HepG2 (cell line): ENCODE measurements at regions not wholly inside any gene's neighbourhood (a gene's known extent, or its start where the extent isn't known, plus 50 kb on each side); places are given as distances from the start of the nearest gene placed in this dataset.

Experiments
- ATAC-seq: fragments of 200-7000 bp; cut with Tn5 transposase; 3 replicates; pipeline ENCODE4 v1.9.1; 2020; ENCODE audit warnings: mild to moderate bottlenecking, moderate library complexity
- BruUV-seq: library from RNA; stranded (reverse); fragments of 400-500 nt; replicated peaks from 2 replicates; lab custom pipeline; 2021; lab: Mats Ljungman, UMichigan
- CTCF ChIA-PET: fragments of 300-600 bp; formaldehyde crosslinking; extraction: SDS; loops from one replicate; lab custom pipeline; 2021; ENCODE audit warnings: low total read pairs, inconsistent platforms, low intra/inter-chr PET ratio; lab: Yijun Ruan, JAX
- POLR2A ChIA-PET: fragments of 350-600 bp; sonication (Branson Sonifier 250); formaldehyde crosslinking; loops from one replicate; lab custom pipeline; 2020; ENCODE audit warnings: antibody characterized with exemption, inconsistent platforms; lab: Yijun Ruan, JAX
- DNase-seq: peaks from one replicate; pipeline ENCODE4 v3.0.0-alpha.2; 2015; ENCODE audit warnings: low spot score
- FAIRE-seq: peaks from 3 replicates; lab custom pipeline; 2011; peaks lifted over from hg19 to GRCh38; lab: Jason Lieb, UNC
- H2AFZ ChIP-seq: one replicate; pipeline ENCODE4 v1.6.1; 2011; ENCODE audit warnings: low read length, inconsistent platforms
- H3K27ac ChIP-seq: fragments of 300-600 bp; 3 replicates; pipeline ENCODE4 v1.8.0; 2011; ENCODE audit warnings: mixed run types, mild to moderate bottlenecking, mixed read lengths, low read length, inconsistent platforms; ENCODE audit not compliant: insufficient read depth; ENCODE audit errors: extremely low read length
- H3K27me3 ChIP-seq, 2 experiments: fragments of 200-600 bp in 1 of 2; 2 replicates in 1 of 2; 3 replicates in 1 of 2; pipeline versions ENCODE4 v1.6.0 to v1.8.0; 2011; ENCODE audit warnings: low read length in 2 of 2, mild to moderate bottlenecking in 2 of 2, moderate library complexity in 2 of 2, inconsistent platforms in 1 of 2; ENCODE audit not compliant: insufficient read depth in 2 of 2, control insufficient read depth in 1 of 2
- H3K36me3 ChIP-seq, 2 experiments: fragments of 200-600 bp in 1 of 2; replicated peaks in 1 of 2; 2 replicates in 1 of 2; 3 replicates in 1 of 2; pipeline versions ENCODE4 v1.5.1 to v1.8.0; 2011; ENCODE audit warnings: low read length in 2 of 2, inconsistent platforms in 1 of 2; ENCODE audit not compliant: insufficient read depth in 2 of 2, control insufficient read depth in 1 of 2
- H3K4me1 ChIP-seq: 2 replicates; pipeline ENCODE4 v1.5.1; 2012; ENCODE audit warnings: low read length, inconsistent platforms; ENCODE audit not compliant: insufficient read depth
- H3K4me2 ChIP-seq: 2 replicates; pipeline ENCODE4 v1.6.0; 2011; ENCODE audit warnings: low read depth, low read length, inconsistent platforms
- H3K4me3 ChIP-seq, 3 experiments: fragments of 200-600 bp in 1 of 3; sonication (generic), shearing (Covaris generic) in 1 of 3; replicated peaks in 1 of 3; 2 replicates each; pipeline ENCODE4 v1.5.1; 2011 to 2016; ENCODE audit warnings: low read length in 3 of 3, inconsistent platforms in 2 of 3, low read depth in 2 of 3, mild to moderate bottlenecking in 2 of 3, control low read depth in 1 of 3, mixed read lengths in 1 of 3; ENCODE audit not compliant: insufficient read depth in 1 of 3
- H3K79me2 ChIP-seq: one replicate; pipeline ENCODE4 v1.6.1; 2011; ENCODE audit warnings: low read length, inconsistent platforms; ENCODE audit not compliant: insufficient read depth
- H3K9ac ChIP-seq: 2 replicates; pipeline ENCODE4 v1.6.0; 2011; ENCODE audit warnings: mild to moderate bottlenecking, low read depth, low read length, inconsistent platforms; ENCODE audit not compliant: insufficient read depth
- H3K9me3 ChIP-seq: 2 replicates; pipeline ENCODE4 v1.5.1; 2012; ENCODE audit warnings: mild to moderate bottlenecking, low read length
- H4K20me1 ChIP-seq: 2 replicates; pipeline ENCODE4 v1.6.0; 2011; ENCODE audit warnings: inconsistent platforms, mild to moderate bottlenecking, low read length, moderate library complexity; ENCODE audit not compliant: insufficient read depth
- ATF1 ChIP-seq: IDR thresholded peaks from 2 replicates; pipeline ENCODE4 v1.6.1; 2016; ENCODE audit warnings: mild to moderate bottlenecking, control low read depth
- ETV5 ChIP-seq: IDR thresholded peaks from 2 replicates; pipeline ENCODE4 v1.6.1; 2018; ENCODE audit warnings: missing biosample characterization, missing genetic modification reagents, inconsistent platforms, borderline replicate concordance
- FOXJ3 ChIP-seq: sonication (generic); formaldehyde crosslinking; IDR thresholded peaks from 2 replicates; pipeline ENCODE4 v1.4.0; 2020; ENCODE audit warnings: missing genetic modification reagents, mild to moderate bottlenecking, borderline replicate concordance
- GTF3A ChIP-seq: sonication (generic); formaldehyde crosslinking; conservative IDR thresholded peaks from 2 replicates; pipeline ENCODE4 v1.4.0; 2020; ENCODE audit warnings: mild to moderate bottlenecking, missing genetic modification reagents
- HNRNPLL ChIP-seq: fragments of 200-400 bp; formaldehyde crosslinking; IDR thresholded peaks from 2 replicates; pipeline ENCODE4 v1.6.1; 2017; ENCODE audit warnings: mild to moderate bottlenecking, low read depth, low read length; ENCODE audit not compliant: poor library complexity, severe bottlenecking
- KDM3A ChIP-seq: IDR thresholded peaks from 2 replicates; pipeline ENCODE4 v1.6.1; 2018; ENCODE audit warnings: low read depth, missing compliant biosample characterization
- MXD4 ChIP-seq: IDR thresholded peaks from 2 replicates; pipeline ENCODE4 v1.6.1; 2016; ENCODE audit warnings: mild to moderate bottlenecking, missing biosample characterization, missing genetic modification reagents
- MXI1 ChIP-seq: IDR thresholded peaks from 3 replicates; pipeline ENCODE4 v1.6.1; 2012; ENCODE audit warnings: low read depth, low read length, inconsistent platforms, borderline replicate concordance
- PPARG ChIP-seq: conservative IDR thresholded peaks from 2 replicates; pipeline ENCODE4 v1.6.1; 2016; ENCODE audit warnings: missing biosample characterization, missing genetic modification reagents
- ZBTB38 ChIP-seq: sonication (generic); formaldehyde crosslinking; IDR thresholded peaks from 2 replicates; pipeline ENCODE4 v1.5.1; 2020; ENCODE audit warnings: mild to moderate bottlenecking, missing genetic modification reagents
- ZC3H4 ChIP-seq: sonication (generic); formaldehyde crosslinking; IDR thresholded peaks from 2 replicates; pipeline ENCODE4 v1.4.0; 2020; ENCODE audit warnings: missing genetic modification reagents, borderline replicate concordance
- ZFP1 ChIP-seq: IDR thresholded peaks from 2 replicates; pipeline ENCODE4 v1.6.1; 2016
- ZNF510 ChIP-seq: sonication (generic); formaldehyde crosslinking; IDR thresholded peaks from 2 replicates; pipeline ENCODE4 v1.4.0; 2020; ENCODE audit warnings: low read depth, mild to moderate bottlenecking, missing genetic modification reagents
- ZNF709 ChIP-seq: sonication (generic); formaldehyde crosslinking; IDR thresholded peaks from 2 replicates; pipeline ENCODE4 v1.5.0; 2020; ENCODE audit warnings: mild to moderate bottlenecking, missing genetic modification reagents
- ZNF775 ChIP-seq: sonication (generic); formaldehyde crosslinking; IDR thresholded peaks from 2 replicates; pipeline ENCODE4 v1.4.0; 2020; ENCODE audit warnings: missing genetic modification reagents, mild to moderate bottlenecking, moderate library complexity, borderline replicate concordance
- ZSCAN21 ChIP-seq: sonication (generic); formaldehyde crosslinking; IDR thresholded peaks from 2 replicates; pipeline ENCODE4 v1.8.0; 2022; ENCODE audit warnings: mild to moderate bottlenecking, missing genetic modification reagents, moderate library complexity, borderline replicate concordance
- WGBS: methylation state at CpG from one replicate; pipeline ENCODE4 v1.1.6; 2017; ENCODE audit warnings: low lambda C conversion rate; 5-methylcytosine and 5-hydroxymethylcytosine counted together
- in situ Hi-C: cut with HindIII; loops from 2 replicates; pipeline ENCODE4 v1.10.0; 2017; ENCODE audit warnings: low pct_unique_long_range_greater_than_20kb; ENCODE audit not compliant: extremely low pct_ligation_motif_present
- intact Hi-C: fragments of 100-400 bp; cut with micrococcal nuclease; formaldehyde crosslinking; loops from one replicate; pipeline ENCODE4 v1.10.0; 2022; ENCODE audit not compliant: unreplicated experiment
- TF ChIP-seq, protein P1 (sequence below): sonication (generic); formaldehyde crosslinking; IDR thresholded peaks from 2 replicates; pipeline ENCODE4 v1.4.0; 2020; ENCODE audit warnings: missing genetic modification reagents
- TF ChIP-seq, protein P2 (sequence below): sonication (generic); formaldehyde crosslinking; IDR thresholded peaks from 2 replicates; pipeline ENCODE4 v1.4.0; 2020; ENCODE audit warnings: mild to moderate bottlenecking, missing genetic modification reagents
- TF ChIP-seq, protein P3 (sequence below): sonication (generic); formaldehyde crosslinking; IDR thresholded peaks from 2 replicates; pipeline ENCODE4 v1.5.0; 2020; ENCODE audit warnings: mild to moderate bottlenecking, missing genetic modification reagents
- TF ChIP-seq, protein P4 (sequence below): sonication (generic); formaldehyde crosslinking; IDR thresholded peaks from 2 replicates; pipeline ENCODE4 v1.5.0; 2020; ENCODE audit warnings: mild to moderate bottlenecking, low read depth, missing genetic modification reagents, borderline replicate concordance

DNA sequence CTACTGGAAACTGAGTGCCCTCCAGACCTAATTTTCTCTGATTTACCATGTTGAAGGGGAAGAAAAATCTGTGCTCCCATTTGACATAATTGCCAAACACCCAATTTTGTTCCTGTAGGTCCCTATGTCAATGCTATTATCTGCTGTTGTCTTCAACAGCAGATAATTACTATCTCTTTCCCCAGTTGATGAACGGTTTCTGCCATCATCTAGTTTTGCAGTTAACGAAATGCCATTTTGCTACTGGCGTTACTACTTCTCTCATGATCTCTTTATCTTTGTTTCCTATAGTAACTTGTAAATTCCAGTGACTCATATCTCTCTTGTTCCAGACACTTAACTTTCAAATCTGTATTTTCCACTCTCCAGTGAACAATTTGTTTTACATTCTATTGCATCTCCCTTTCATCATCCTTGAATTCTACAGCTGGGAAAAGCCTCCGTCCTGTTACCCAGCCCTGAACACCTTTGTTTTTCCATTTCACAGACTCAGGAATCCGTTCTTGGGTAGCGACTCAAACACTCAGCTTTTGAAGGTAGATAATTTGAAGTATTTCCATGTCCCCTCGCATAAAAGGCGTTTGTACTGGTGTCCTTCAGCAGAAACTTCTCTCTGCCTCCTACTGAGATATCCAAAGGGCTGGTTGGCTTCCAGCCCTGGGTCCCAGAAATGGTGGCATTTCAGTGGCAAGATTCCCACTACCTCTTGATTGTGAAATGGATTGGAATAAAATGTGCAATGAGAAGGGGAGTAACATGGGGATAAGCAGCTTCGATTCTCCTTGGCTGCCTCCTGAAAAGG lies 111.7 kb downstream of the FOXB1 start:
- POLR2A ChIA-PET, result no interaction called here
- H3K4me3 ChIP-seq, result no peak overlapping the region
- no peaks in the 10 kb centered on the region for H4K20me1 ChIP-seq
- H3K9ac ChIP-seq, result no peak overlapping the region
- DNase-seq, result no peak
- no peaks in the 10 kb centered on the region for H3K9me3 ChIP-seq
- TF ChIP-seq KDM3A (CRISPR knock-in tag), result no peak
- no peak for TF ChIP-seq FOXJ3 (CRISPR knock-in tag)
- TF ChIP-seq, protein P1, sequence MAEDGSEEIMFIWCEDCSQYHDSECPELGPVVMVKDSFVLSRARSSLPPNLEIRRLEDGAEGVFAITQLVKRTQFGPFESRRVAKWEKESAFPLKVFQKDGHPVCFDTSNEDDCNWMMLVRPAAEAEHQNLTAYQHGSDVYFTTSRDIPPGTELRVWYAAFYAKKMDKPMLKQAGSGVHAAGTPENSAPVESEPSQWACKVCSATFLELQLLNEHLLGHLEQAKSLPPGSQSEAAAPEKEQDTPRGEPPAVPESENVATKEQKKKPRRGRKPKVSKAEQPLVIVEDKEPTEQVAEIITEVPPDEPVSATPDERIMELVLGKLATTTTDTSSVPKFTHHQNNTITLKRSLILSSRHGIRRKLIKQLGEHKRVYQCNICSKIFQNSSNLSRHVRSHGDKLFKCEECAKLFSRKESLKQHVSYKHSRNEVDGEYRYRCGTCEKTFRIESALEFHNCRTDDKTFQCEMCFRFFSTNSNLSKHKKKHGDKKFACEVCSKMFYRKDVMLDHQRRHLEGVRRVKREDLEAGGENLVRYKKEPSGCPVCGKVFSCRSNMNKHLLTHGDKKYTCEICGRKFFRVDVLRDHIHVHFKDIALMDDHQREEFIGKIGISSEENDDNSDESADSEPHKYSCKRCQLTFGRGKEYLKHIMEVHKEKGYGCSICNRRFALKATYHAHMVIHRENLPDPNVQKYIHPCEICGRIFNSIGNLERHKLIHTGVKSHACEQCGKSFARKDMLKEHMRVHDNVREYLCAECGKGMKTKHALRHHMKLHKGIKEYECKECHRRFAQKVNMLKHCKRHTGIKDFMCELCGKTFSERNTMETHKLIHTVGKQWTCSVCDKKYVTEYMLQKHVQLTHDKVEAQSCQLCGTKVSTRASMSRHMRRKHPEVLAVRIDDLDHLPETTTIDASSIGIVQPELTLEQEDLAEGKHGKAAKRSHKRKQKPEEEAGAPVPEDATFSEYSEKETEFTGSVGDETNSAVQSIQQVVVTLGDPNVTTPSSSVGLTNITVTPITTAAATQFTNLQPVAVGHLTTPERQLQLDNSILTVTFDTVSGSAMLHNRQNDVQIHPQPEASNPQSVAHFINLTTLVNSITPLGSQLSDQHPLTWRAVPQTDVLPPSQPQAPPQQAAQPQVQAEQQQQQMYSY (CRISPR knock-in tag), result no peak
- TF ChIP-seq MXD4 (CRISPR knock-in tag), result no peak
- no peak for TF ChIP-seq ZSCAN21 (CRISPR knock-in tag)
- no peak for TF ChIP-seq ZBTB38 (CRISPR knock-in tag)
- no peak for TF ChIP-seq MXI1
- TF ChIP-seq ZFP1 (CRISPR knock-in tag), result no peak
- no peak for TF ChIP-seq ZNF510
- no peak for TF ChIP-seq GTF3A (CRISPR knock-in tag)
- TF ChIP-seq, protein P2, sequence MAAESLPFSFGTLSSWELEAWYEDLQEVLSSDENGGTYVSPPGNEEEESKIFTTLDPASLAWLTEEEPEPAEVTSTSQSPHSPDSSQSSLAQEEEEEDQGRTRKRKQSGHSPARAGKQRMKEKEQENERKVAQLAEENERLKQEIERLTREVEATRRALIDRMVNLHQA, result no peak
- no peak for TF ChIP-seq ZC3H4 (CRISPR knock-in tag)
- no peak for TF ChIP-seq ZNF709
- TF ChIP-seq ETV5 (CRISPR knock-in tag), result no peak
- TF ChIP-seq ATF1 (CRISPR knock-in tag), result no peak
- no peak for TF ChIP-seq HNRNPLL
- no peak for TF ChIP-seq ZNF775
- TF ChIP-seq, protein P3, sequence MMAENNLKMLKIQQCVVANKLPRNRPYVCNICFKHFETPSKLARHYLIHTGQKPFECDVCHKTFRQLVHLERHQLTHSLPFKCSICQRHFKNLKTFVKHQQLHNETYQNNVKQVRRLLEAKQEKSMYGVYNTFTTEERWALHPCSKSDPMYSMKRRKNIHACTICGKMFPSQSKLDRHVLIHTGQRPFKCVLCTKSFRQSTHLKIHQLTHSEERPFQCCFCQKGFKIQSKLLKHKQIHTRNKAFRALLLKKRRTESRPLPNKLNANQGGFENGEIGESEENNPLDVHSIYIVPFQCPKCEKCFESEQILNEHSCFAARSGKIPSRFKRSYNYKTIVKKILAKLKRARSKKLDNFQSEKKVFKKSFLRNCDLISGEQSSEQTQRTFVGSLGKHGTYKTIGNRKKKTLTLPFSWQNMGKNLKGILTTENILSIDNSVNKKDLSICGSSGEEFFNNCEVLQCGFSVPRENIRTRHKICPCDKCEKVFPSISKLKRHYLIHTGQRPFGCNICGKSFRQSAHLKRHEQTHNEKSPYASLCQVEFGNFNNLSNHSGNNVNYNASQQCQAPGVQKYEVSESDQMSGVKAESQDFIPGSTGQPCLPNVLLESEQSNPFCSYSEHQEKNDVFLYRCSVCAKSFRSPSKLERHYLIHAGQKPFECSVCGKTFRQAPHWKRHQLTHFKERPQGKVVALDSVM (CRISPR knock-in tag), result no peak
- TF ChIP-seq PPARG (CRISPR knock-in tag), result no peak
- TF ChIP-seq, protein P4, sequence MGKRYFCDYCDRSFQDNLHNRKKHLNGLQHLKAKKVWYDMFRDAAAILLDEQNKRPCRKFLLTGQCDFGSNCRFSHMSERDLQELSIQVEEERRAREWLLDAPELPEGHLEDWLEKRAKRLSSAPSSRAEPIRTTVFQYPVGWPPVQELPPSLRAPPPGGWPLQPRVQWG, result no peak
- WGBS, result 11% methylated on average over 9 of the region's 9 CpGs
- no peak overlapping the region for H2AFZ ChIP-seq
- in situ Hi-C loops (no loop called here), intact Hi-C loops (no loop called here)
- no TSS peak for BruUV-seq
- H3K36me3 ChIP-seq, result no peaks in the 10 kb centered on the region
- FAIRE-seq, result no peak
- no peak overlapping the region for H3K4me2 ChIP-seq
- no peak overlapping the region for H3K27ac ChIP-seq
- ATAC-seq, result no peak
- CTCF ChIA-PET, result no interaction called here
- H3K79me2 ChIP-seq, result no peaks in the 10 kb centered on the region
- no peaks in the 10 kb centered on the region for H3K27me3 ChIP-seq
- no peaks in the 10 kb centered on the region for H3K4me1 ChIP-seq
